Thyroid gland (tissue), 4 donors: ENCODE measurements at regions not wholly inside any gene's neighbourhood (a gene's known extent, or its start where the extent isn't known, plus 50 kb on each side); places are given as distances from the start of the nearest gene placed in this dataset.

Experiments
- CTCF ChIP-seq, 6 experiments: fragments of 200-600 bp in 3 of 6; fragments of 450-650 bp in 3 of 6; sonication (generic) in 3 of 6; IDR thresholded peaks; one replicate each; pipeline ENCODE4 v1.5.1; 2016 to 2019; ENCODE audit warnings: antibody characterized with exemption in 6 of 6, mild to moderate bottlenecking in 2 of 6, inconsistent platforms in 1 of 6, moderate library complexity in 1 of 6
- POLR2A ChIP-seq, 2 donors: fragments of 450-650 bp; IDR thresholded peaks; one replicate each; pipeline ENCODE4 v1.6.1; 2017; ENCODE audit warnings: antibody characterized with exemption in 2 of 2, mild to moderate bottlenecking in 2 of 2, moderate library complexity in 1 of 2

GRCh38 chr12:46124848-46125619 lies 134.7 kb upstream of the SCAF11 start:
- TF ChIP-seq CTCF (IDR thresholded peaks at IDR 0.05) (peak in 5 of 6 experiments; percentile 45 to 88 (median 82)), POLR2A (IDR thresholded peaks at IDR 0.05) (no peak)
